GM10266 (cell line): ENCODE measurements at regions not wholly inside any gene's neighbourhood (a gene's known extent, or its start where the extent isn't known, plus 50 kb on each side); places are given as distances from the start of the nearest gene placed in this dataset.
"Not testable (repeated sequence)": the region's sequence is repeated elsewhere in the genome, so short reads cannot be mapped to it uniquely, and the experiment has no call there.

Source experiments
- DNase-seq: peaks from one replicate; pipeline ENCODE4 v3.0.0; 2012; ENCODE audit errors: extremely low spot score
- CTCF ChIP-seq: IDR thresholded peaks from 2 replicates; pipeline ENCODE4 v1.5.1; 2012; ENCODE audit warnings: mild to moderate bottlenecking, low read depth; ENCODE audit not compliant: control insufficient read depth, insufficient read depth; ENCODE audit errors: missing control alignments

DNA sequence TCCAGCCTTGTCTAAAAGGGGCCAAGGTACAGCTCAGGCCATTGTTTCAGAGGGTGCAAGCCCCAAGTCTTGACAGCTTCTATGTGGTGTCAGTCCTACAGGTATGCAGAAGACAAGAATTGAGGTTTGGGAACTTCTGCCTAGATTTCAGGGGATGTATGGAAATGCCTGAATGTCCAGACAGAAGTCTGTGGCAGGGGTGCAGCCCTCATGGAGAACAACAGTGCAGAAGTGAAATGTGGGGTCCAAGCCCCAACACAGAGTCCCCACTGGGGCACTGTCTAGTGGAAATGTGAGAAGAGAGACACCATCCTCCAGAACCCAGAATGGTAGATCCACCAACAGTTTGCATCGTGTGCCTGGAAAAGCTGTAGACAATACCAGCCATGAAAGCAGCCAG, 400.3 kb upstream of the CAMK1G start:
- TF ChIP-seq CTCF: no peak
- no peak for DNase-seq

DNA sequence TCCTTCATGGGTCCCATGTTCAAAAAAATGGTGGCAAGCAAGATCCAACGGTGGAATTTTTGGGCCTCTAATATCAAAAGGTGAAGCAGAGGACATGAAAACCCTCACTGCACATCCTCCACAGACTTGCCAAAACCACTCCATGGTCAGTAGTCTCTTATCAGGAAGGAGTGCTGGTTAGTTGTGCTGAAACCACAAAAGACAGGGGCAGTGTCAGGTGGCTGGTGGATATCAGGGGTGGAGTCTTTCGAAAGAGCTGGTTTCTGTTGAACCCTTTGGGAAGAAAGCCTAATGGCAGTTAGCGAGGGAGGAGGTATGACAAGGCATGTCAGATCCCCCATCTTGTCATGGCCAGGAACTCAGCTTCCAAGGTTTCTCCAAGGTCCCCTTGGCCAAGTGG, 395.9 kb upstream of the CAMK1G start:
- no peak for DNase-seq
- no peak for TF ChIP-seq CTCF

DNA sequence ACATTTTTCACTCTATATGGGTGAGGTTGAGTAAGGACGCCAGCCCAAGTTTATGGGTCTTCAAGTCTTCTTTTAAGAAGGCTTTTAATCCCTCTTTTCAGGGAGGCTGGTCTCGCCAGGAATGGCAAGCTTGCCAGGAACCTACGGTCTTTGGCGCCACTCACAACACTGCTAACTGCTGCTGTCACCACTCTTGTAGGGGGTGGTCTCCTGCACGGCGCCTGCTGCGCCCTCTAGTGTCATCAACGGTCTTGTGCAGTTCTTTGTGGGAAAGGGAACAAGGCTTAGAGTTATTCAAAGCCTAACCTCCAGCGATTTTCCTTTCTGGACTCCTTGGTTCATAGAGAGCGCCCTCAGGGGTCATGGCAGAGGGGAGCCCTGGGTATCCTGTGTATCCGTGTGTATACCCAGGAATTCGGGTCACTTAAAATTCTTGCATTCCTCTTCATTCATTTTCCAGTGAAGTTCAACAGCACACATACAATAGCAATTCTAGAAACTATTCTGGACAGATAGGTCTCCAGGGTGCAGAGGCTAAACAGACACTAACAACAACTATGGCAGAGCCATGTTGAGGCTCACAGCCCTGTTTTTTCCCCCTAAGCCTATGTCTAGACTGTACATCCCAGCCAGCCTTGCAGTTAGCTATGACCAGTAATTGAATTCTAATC, 392.8 kb upstream of the CAMK1G start:
- peak; percentile 69 for TF ChIP-seq CTCF
- peak; percentile 72 for DNase-seq

DNA sequence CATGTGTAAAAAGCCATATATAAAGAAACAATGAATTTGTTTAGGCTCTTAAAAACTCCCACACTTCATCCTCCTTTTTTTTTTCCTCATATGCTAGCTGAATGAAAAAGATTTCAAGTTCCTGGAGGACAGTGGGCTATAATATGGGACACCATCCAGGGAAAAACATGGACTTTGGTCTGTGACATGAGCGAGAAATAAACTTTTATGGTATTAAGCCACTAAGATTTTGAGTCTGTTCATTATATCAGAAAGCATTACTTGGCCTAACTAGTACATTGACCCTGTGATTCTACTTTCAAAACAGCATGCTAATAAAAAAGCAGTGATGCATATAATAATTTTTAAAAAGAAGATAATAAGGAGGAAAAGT, 392.3 kb upstream of the CAMK1G start:
- no peak for DNase-seq
- TF ChIP-seq CTCF: no peak

DNA sequence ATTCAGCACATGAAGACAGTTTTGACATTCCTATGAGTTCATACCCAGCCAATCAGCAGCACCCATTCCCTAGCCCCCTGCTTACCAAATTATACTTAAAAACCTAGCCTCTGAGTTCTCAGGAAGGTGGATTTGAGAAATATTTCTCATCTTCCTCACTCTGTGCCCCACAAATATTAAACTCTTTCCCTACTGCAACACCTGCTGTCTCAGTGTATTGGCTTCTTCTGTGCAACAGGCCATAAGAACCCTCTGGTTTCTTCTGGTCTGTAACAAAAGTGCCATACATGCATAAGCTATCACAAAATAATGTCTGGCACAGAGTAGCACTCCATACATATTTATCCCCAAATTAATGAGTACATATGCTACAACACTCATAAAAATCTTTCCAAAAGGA, 387.4 kb upstream of the CAMK1G start:
- TF ChIP-seq CTCF: no peak
- DNase-seq: no peak

DNA sequence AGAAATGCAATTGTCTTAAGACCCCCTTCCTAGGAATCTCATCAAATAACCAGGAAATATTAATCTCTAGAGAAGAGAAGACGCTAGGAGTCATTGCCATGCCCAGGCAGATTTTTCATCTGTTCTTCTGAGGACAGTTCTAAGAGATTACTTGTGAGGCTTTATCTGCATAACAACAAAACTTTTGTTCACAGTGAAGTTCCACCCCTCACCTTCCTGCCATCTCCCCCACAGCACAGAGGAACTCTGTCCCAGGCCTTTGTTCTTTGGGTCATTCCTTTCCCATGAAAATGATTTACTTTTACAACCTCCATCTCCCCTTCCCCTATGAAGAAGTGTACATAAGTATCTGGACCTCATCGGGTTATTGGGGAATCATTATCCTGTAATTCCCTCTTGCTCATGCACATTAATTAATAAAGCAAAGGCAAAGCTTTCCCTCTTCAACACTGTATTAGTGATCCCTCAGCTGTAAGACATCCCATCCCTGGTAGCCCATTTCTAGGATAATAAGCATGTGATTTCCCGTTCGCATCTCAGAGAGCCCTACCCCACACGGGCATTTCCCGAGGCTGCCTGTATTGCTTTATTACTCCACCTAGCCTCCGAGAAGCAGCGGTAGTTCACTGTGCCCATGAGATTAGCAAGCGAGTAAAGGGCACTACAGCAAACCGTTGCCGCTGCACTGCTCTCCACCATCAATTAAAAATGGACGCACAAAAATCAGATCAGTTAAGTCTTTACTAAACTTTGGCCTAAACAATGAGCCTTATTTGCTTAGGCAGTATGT, 384.4 kb upstream of the CAMK1G start:
- no peak for TF ChIP-seq CTCF
- DNase-seq: no peak

DNA sequence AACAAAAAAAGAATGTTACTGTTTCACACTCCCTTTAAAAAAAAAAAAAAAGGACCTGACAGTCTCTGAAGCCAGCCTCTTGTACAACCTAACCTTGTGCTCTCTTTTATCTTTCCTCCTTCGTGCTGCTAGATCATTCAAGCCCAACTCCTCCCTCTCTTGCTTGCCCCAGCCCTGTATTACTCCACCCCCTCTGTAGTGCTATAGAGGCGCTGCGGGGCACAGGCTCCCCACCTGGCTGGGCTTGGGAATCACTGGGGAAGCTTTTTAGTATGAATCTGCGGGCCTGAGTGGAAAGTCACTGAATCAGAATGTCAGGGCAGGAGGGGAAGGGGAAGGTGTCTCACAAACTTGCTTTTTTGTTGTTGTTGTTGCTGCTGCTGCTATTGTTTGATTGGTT, 383.7 kb upstream of the CAMK1G start:
- no peak for TF ChIP-seq CTCF
- DNase-seq: no peak

DNA sequence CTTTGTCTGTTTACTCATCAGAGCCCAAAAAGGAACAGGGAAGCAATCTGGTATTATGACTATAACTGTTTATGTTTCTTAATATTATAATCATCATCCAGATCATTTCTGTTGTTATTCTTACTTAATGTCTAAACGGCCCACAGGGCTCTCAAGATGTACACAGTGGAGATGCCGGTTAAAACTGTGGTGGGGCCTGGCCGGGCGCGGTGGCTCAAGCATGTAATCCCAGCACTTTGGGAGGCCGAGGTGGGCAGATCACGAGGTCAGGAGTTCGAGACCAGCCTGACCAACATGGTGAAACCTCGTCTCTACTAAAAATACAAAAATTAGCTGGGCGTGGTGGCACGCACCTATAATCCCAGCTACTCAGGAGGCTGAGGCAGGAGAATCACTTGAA, 381.2 kb upstream of the CAMK1G start:
- not testable (repeated sequence) for DNase-seq
